ENCODE measurements at regions not wholly inside any gene's neighbourhood (a gene's known extent, or its start where the extent isn't known, plus 50 kb on each side); places are given as distances from the start of the nearest gene placed in this dataset.

- no peak overlapping the region for H3K4me3 Mint-ChIP-seq (ENCODE audit: unreplicated experiment)
- no peak for TF ChIP-seq CTCF (IDR thresholded peaks at IDR 0.05; ENCODE audit: unreplicated experiment)
- ChIA-PET CTCF (interaction anchor here (0.7 kb wide), 1 partner anchor 79 kb away, joined by 3 read pairs; no protein-coding TSS in a partner anchor), POLR2A (no interaction called here)
- peak overlapping the region; percentile 39 for H3K27ac Mint-ChIP-seq (ENCODE audit: low read depth, unreplicated experiment)
- no peaks in the 10 kb centered on the region for H3K36me3 Mint-ChIP-seq (ENCODE audit: insufficient read depth, unreplicated experiment)
- H3K27me3 Mint-ChIP-seq (ENCODE audit: insufficient read depth, unreplicated experiment): no peaks in the 10 kb centered on the region
- H3K4me1 Mint-ChIP-seq (ENCODE audit: insufficient read depth, unreplicated experiment): peaks cover 23% of the 10 kb centered on the region
- intact Hi-C loops (cut with micrococcal nuclease): no loop called here
- H3K9me3 Mint-ChIP-seq (ENCODE audit: unreplicated experiment): no peaks in the 10 kb centered on the region
- DNase-seq (ENCODE audit: unreplicated experiment): peak; percentile 59
- BruUV-seq (replicated peaks): no TSS peak
Observed at GRCh38 chr9:120289990-120290975, 289.7 kb downstream of the CDK5RAP2 start.

- no TSS peak for BruUV-seq (replicated peaks)
- peak; percentile 27 for DNase-seq (ENCODE audit: unreplicated experiment)
- H3K9me3 Mint-ChIP-seq (ENCODE audit: unreplicated experiment): peaks cover 6% of the 10 kb centered on the region
- no peak overlapping the region for H3K27ac Mint-ChIP-seq (ENCODE audit: low read depth, unreplicated experiment)
- peaks cover 35% of the 10 kb centered on the region for H3K4me1 Mint-ChIP-seq (ENCODE audit: insufficient read depth, unreplicated experiment)
- no peak overlapping the region for H3K4me3 Mint-ChIP-seq (ENCODE audit: unreplicated experiment)
- ChIA-PET POLR2A (no interaction called here), CTCF (interaction anchor here (0.6 to 1.2 kb wide), 2 partner anchors 60 to 1042 kb away, joined by 4 read pairs; no protein-coding TSS in a partner anchor)
- H3K27me3 Mint-ChIP-seq (ENCODE audit: insufficient read depth, unreplicated experiment): no peaks in the 10 kb centered on the region
- no peak for TF ChIP-seq CTCF (IDR thresholded peaks at IDR 0.05; ENCODE audit: unreplicated experiment)
- peaks cover 6% of the 10 kb centered on the region for H3K36me3 Mint-ChIP-seq (ENCODE audit: insufficient read depth, unreplicated experiment)
- intact Hi-C loops (cut with micrococcal nuclease): no loop called here
Observed at GRCh38 chr9:120289098-120289497, 290.9 kb downstream of the CDK5RAP2 start.

- Mint-ChIP-seq H3K9me3 (ENCODE audit: unreplicated experiment) (peaks cover 6% of the 10 kb centered on the region), H3K4me3 (ENCODE audit: unreplicated experiment) (no peak overlapping the region), H3K27ac (ENCODE audit: low read depth, unreplicated experiment) (no peak overlapping the region), H3K4me1 (ENCODE audit: insufficient read depth, unreplicated experiment) (peaks cover 41% of the 10 kb centered on the region), H3K36me3 (ENCODE audit: insufficient read depth, unreplicated experiment) (peaks cover 6% of the 10 kb centered on the region), H3K27me3 (ENCODE audit: insufficient read depth, unreplicated experiment) (no peaks in the 10 kb centered on the region)
- CTCF ChIA-PET: interaction anchor here (0.7 to 1.4 kb wide), 4 partner anchors 18 to 833 kb away, joined by 3 to 4 read pairs (median 4); no protein-coding TSS in a partner anchor
- POLR2A ChIA-PET: no interaction called here
- no peak for TF ChIP-seq CTCF (IDR thresholded peaks at IDR 0.05; ENCODE audit: unreplicated experiment)
- no TSS peak for BruUV-seq (replicated peaks)
- DNase-seq (ENCODE audit: unreplicated experiment): no peak
- intact Hi-C loops (cut with micrococcal nuclease): no loop called here
Observed at GRCh38 chr9:120286530-120286929, 293.4 kb downstream of the CDK5RAP2 start.

GRCh38 chr9:120284821-120285220, 295.1 kb downstream of the CDK5RAP2 start:
- DNase-seq (ENCODE audit: unreplicated experiment): peak; percentile 82
- intact Hi-C loops (cut with micrococcal nuclease): no loop called here
- no peak overlapping the region for H3K4me3 Mint-ChIP-seq (ENCODE audit: unreplicated experiment)
- peaks cover 33% of the 10 kb centered on the region for H3K4me1 Mint-ChIP-seq (ENCODE audit: insufficient read depth, unreplicated experiment)
- ChIA-PET CTCF (no interaction called here), POLR2A (no interaction called here)
- H3K27ac Mint-ChIP-seq (ENCODE audit: low read depth, unreplicated experiment): no peak overlapping the region
- peaks cover 6% of the 10 kb centered on the region for H3K9me3 Mint-ChIP-seq (ENCODE audit: unreplicated experiment)
- no peak for TF ChIP-seq CTCF (IDR thresholded peaks at IDR 0.05; ENCODE audit: unreplicated experiment)
- H3K27me3 Mint-ChIP-seq (ENCODE audit: insufficient read depth, unreplicated experiment): no peaks in the 10 kb centered on the region
- no TSS peak for BruUV-seq (replicated peaks)
- peaks cover 6% of the 10 kb centered on the region for H3K36me3 Mint-ChIP-seq (ENCODE audit: insufficient read depth, unreplicated experiment)

Measured in MCF 10A (cell line).